AG04449 (cell line): ENCODE measurements at regions not wholly inside any gene's neighbourhood (a gene's known extent, or its start where the extent isn't known, plus 50 kb on each side); places are given as distances from the start of the nearest gene placed in this dataset.

Experiments
- CTCF ChIA-PET: fragments of 350-600 bp; formaldehyde crosslinking; extraction: SDS; loops from one replicate; lab custom pipeline; 2021; ENCODE audit warnings: antibody characterized with exemption; lab: Yijun Ruan, JAX
- POLR2A ChIA-PET: fragments of 400-600, 350-600 bp; formaldehyde crosslinking; extraction: SDS; loops from one replicate; lab custom pipeline; 2020; ENCODE audit warnings: antibody characterized with exemption, inconsistent platforms; lab: Yijun Ruan, JAX
- DNase-seq: peaks from one replicate; pipeline ENCODE4 v3.0.0-alpha.2; 2010; ENCODE audit warnings: low read depth, low spot score
- H3K4me3 ChIP-seq: 2 replicates; pipeline ENCODE4 v1.5.1; 2011; ENCODE audit warnings: low read depth, mild to moderate bottlenecking, control low read depth, low read length
- CTCF ChIP-seq: IDR thresholded peaks from one replicate; pipeline ENCODE4 v1.5.1; 2011; ENCODE audit warnings: mild to moderate bottlenecking, moderate library complexity, low read length, control low read depth, inconsistent platforms; ENCODE audit not compliant: insufficient read depth; ENCODE audit errors: missing control alignments

GRCh38 chr3:80697291-80697690 is 929.5 kb upstream of the ROBO1 start:
- CTCF ChIA-PET, result no interaction called here
- no peak for DNase-seq
- POLR2A ChIA-PET, result no interaction called here
- no peak overlapping the region for H3K4me3 ChIP-seq
- TF ChIP-seq CTCF, result no peak

- no peak overlapping the region for H3K4me3 ChIP-seq
- TF ChIP-seq CTCF, result no peak
- ChIA-PET POLR2A (no interaction called here), CTCF (no interaction called here)
- no peak for DNase-seq
These were observed 928.5 kb upstream of the ROBO1 start for GRCh38 chr3:80696280-80696679.

GRCh38 chr3:80688814-80689213 is 921.0 kb upstream of the ROBO1 start:
- POLR2A ChIA-PET, result no interaction called here
- CTCF ChIA-PET, result interaction anchor here (1.0 kb wide), 1 partner anchor 1167 kb away, joined by 3 read pairs; no protein-coding TSS in a partner anchor
- TF ChIP-seq CTCF, result no peak
- H3K4me3 ChIP-seq, result no peak overlapping the region
- DNase-seq, result no peak

- H3K4me3 ChIP-seq, result no peak overlapping the region
- TF ChIP-seq CTCF, result no peak
- ChIA-PET CTCF (no interaction called here), POLR2A (no interaction called here)
- no peak for DNase-seq
These were observed 915.2 kb upstream of the ROBO1 start for GRCh38 chr3:80682951-80683350.

GRCh38 chr3:80682235-80682634 is 914.4 kb upstream of the ROBO1 start:
- POLR2A ChIA-PET, result no interaction called here
- no peak for DNase-seq
- no peak overlapping the region for H3K4me3 ChIP-seq
- TF ChIP-seq CTCF, result no peak
- CTCF ChIA-PET, result no interaction called here

- DNase-seq, result no peak
- TF ChIP-seq CTCF, result no peak
- no peak overlapping the region for H3K4me3 ChIP-seq
- CTCF ChIA-PET, result no interaction called here
- POLR2A ChIA-PET, result no interaction called here
These were observed 910.0 kb upstream of the ROBO1 start for GRCh38 chr3:80677796-80678195.
